Smooth muscle cell (in vitro differentiated cells): ENCODE measurements at regions not wholly inside any gene's neighbourhood (a gene's known extent, or its start where the extent isn't known, plus 50 kb on each side); places are given as distances from the start of the nearest gene placed in this dataset.

Source experiments
- DNase-seq: peaks from one replicate; lab custom pipeline; 2025; ENCODE audit not compliant: unreplicated experiment; lab: John Stamatoyannopoulos, UW
- H2AFZ ChIP-seq: fragments of 200-600 bp; sonication (generic); 2 replicates; pipeline ENCODE4 v1.6.0; 2016; ENCODE audit warnings: antibody characterized with exemption, low read depth, mild to moderate bottlenecking
- H3F3A ChIP-seq: fragments of 200-600 bp; sonication (generic); 2 replicates; pipeline ENCODE4 v1.6.0; 2017; ENCODE audit warnings: antibody characterized with exemption, low read depth
- H3K27ac ChIP-seq: fragments of 200-600 bp; sonication (generic); 2 replicates; pipeline ENCODE4 v1.5.1; 2016; ENCODE audit warnings: low read depth, mild to moderate bottlenecking
- H3K27me3 ChIP-seq: fragments of 200-600 bp; sonication (generic); 2 replicates; pipeline ENCODE4 v1.6.1; 2016; ENCODE audit warnings: low read depth, mild to moderate bottlenecking
- H3K36me3 ChIP-seq: fragments of 200-600 bp; sonication (generic); 2 replicates; pipeline ENCODE4 v1.5.1; 2016; ENCODE audit warnings: low read depth
- H3K4me1 ChIP-seq: fragments of 200-600 bp; sonication (generic); 2 replicates; pipeline ENCODE4 v1.5.1; 2016; ENCODE audit warnings: low read depth
- H3K4me2 ChIP-seq: fragments of 200-600 bp; sonication (generic); 2 replicates; pipeline ENCODE4 v1.6.0; 2016; ENCODE audit warnings: mild to moderate bottlenecking
- H3K4me3 ChIP-seq: fragments of 200-600 bp; sonication (generic); 2 replicates; pipeline ENCODE4 v1.5.1; 2016; ENCODE audit warnings: mild to moderate bottlenecking
- H3K79me2 ChIP-seq: fragments of 200-600 bp; sonication (generic); 2 replicates; pipeline ENCODE4 v1.6.0; 2016; ENCODE audit warnings: low read depth, mild to moderate bottlenecking
- H3K9ac ChIP-seq: fragments of 200-600 bp; sonication (generic); 2 replicates; pipeline ENCODE4 v1.6.0; 2016; ENCODE audit warnings: low read depth
- H3K9me3 ChIP-seq: fragments of 200-600 bp; sonication (generic); replicated peaks from 2 replicates; pipeline ENCODE4 v1.5.1; 2016; ENCODE audit warnings: low read depth
- H4K20me1 ChIP-seq: fragments of 200-600 bp; sonication (generic); 2 replicates; pipeline ENCODE4 v1.6.0; 2016; ENCODE audit warnings: low read depth
- WGBS: methylation state at CpG from one replicate; pipeline ENCODE4 v1.1.7; 2016; ENCODE audit warnings: low lambda C conversion rate; 5-methylcytosine and 5-hydroxymethylcytosine counted together
- TF ChIP-seq, protein P1 (sequence below): fragments of 200-600 bp; sonication (generic); IDR thresholded peaks from 2 replicates; pipeline ENCODE4 v1.5.1; 2017; ENCODE audit warnings: borderline replicate concordance, mild to moderate bottlenecking, antibody characterized with exemption; ENCODE audit not compliant: insufficient read depth, poor library complexity, severe bottlenecking

DNA sequence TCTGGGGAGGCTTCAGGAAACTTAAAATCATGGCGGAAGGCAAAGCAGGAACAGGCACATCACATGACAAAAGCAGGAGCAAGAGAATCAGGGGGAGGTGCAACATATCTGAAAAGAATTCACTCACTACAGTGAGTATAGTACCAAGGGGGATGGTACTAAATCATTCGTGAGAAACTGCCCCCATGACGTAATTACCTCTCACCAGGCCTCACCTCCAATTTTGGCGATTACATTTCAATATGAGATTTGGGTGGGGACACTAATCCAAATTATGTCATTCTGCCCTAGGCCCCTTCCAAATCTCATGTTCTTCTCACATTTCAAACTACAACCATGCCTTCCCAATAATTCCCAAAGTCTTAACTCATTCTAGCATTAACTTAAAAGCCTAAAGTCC lies 740.8 kb upstream of the SOX11 start:
- Histone ChIP-seq H4K20me1 (no peaks in the 10 kb centered on the region), H3K9me3 (no peaks in the 10 kb centered on the region), H3K36me3 (no peaks in the 10 kb centered on the region), H3K27ac (no peak overlapping the region), H2AFZ (no peak overlapping the region), H3K4me3 (no peak overlapping the region), H3K4me2 (no peak overlapping the region), H3K27me3 (no peaks in the 10 kb centered on the region), H3K4me1 (no peaks in the 10 kb centered on the region), H3K9ac (no peak overlapping the region), H3F3A (no peaks in the 10 kb centered on the region), H3K79me2 (no peaks in the 10 kb centered on the region)
- TF ChIP-seq, protein P1, sequence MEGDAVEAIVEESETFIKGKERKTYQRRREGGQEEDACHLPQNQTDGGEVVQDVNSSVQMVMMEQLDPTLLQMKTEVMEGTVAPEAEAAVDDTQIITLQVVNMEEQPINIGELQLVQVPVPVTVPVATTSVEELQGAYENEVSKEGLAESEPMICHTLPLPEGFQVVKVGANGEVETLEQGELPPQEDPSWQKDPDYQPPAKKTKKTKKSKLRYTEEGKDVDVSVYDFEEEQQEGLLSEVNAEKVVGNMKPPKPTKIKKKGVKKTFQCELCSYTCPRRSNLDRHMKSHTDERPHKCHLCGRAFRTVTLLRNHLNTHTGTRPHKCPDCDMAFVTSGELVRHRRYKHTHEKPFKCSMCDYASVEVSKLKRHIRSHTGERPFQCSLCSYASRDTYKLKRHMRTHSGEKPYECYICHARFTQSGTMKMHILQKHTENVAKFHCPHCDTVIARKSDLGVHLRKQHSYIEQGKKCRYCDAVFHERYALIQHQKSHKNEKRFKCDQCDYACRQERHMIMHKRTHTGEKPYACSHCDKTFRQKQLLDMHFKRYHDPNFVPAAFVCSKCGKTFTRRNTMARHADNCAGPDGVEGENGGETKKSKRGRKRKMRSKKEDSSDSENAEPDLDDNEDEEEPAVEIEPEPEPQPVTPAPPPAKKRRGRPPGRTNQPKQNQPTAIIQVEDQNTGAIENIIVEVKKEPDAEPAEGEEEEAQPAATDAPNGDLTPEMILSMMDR: no peak
- 94% methylated on average over 4 of the region's 4 CpGs for WGBS
- no peak for DNase-seq

DNA sequence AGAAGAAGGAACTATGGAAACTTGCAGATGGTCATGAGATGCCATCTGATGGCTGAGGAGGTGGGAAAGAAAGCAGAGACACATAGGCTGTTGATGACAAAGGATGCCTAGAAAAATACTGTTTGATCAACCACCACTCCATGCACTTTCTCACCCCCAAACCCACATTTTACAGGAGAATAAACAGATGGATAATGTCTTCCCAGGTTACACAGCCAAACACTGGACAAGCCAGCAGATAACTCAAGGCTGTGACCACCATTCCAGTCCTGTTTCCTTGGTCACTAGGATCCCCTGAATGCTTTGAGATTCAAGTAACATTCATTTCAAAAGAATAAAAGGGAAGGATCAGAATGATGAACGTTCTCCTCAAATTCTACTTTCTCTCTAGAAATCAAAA lies 733.0 kb upstream of the SOX11 start:
- Histone ChIP-seq H3K27me3 (no peaks in the 10 kb centered on the region), H4K20me1 (no peaks in the 10 kb centered on the region), H3K4me3 (no peak overlapping the region), H3K4me2 (no peak overlapping the region), H3K36me3 (no peaks in the 10 kb centered on the region), H3K4me1 (no peaks in the 10 kb centered on the region), H3K79me2 (no peaks in the 10 kb centered on the region), H3K27ac (no peak overlapping the region), H2AFZ (no peak overlapping the region), H3F3A (no peaks in the 10 kb centered on the region), H3K9ac (no peak overlapping the region), H3K9me3 (no peaks in the 10 kb centered on the region)
- DNase-seq: no peak
- TF ChIP-seq, protein P1: no peak
- WGBS: 84% methylated on average over 1 of the region's 1 CpG

DNA sequence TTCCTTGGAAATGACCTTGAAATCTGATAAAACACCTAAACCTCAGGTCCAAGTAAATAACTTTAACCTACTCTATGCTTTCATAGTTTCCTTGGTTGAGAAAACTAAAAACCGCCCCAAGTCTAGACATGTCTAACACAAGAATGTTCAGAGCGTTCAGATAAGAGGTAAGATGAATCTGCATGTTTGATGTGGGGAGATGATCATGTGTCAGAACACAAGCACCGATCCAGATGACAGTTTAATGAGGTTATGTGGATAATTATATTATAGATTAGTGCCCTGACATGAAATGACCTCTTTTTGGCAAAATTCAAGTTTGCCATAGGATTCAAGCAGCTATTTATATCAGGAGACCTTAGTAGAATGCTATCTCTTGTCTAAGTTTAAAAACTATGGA lies 729.8 kb upstream of the SOX11 start:
- TF ChIP-seq, protein P1: no peak
- no peak for DNase-seq
- no peaks in the 10 kb centered on the region for H3K79me2 ChIP-seq
- no peaks in the 10 kb centered on the region for H3K36me3 ChIP-seq
- H3K9me3 ChIP-seq: no peaks in the 10 kb centered on the region
- no peaks in the 10 kb centered on the region for H3F3A ChIP-seq
- H4K20me1 ChIP-seq: no peaks in the 10 kb centered on the region
- H3K4me2 ChIP-seq: peak overlapping the region; percentile 36
- no peak overlapping the region for H2AFZ ChIP-seq
- H3K4me3 ChIP-seq: no peak overlapping the region
- H3K9ac ChIP-seq: no peak overlapping the region
- H3K4me1 ChIP-seq: no peaks in the 10 kb centered on the region
- H3K27ac ChIP-seq: peak overlapping the region; percentile 63
- WGBS: 65% methylated on average over 3 of the region's 3 CpGs
- no peaks in the 10 kb centered on the region for H3K27me3 ChIP-seq

DNA sequence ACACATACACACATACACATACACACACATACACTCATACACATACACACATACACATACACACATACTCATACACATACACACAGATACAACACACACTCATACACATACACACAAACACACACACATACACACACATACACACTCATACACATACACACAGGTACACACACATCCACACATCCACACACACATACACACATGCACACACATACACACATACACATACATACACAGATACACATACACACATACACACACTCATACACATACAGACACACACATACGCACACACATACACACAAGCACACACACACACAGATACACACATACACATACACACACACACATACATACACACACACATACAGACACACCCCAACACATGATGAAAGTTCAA lies 729.1 kb upstream of the SOX11 start:
- Histone ChIP-seq H3K36me3 (no peaks in the 10 kb centered on the region), H3K4me3 (no peak overlapping the region), H3K4me2 (no peak overlapping the region), H3K27me3 (no peaks in the 10 kb centered on the region), H3K27ac (no peak overlapping the region), H3K9ac (no peak overlapping the region), H3K79me2 (no peaks in the 10 kb centered on the region), H3F3A (no peaks in the 10 kb centered on the region), H3K4me1 (no peaks in the 10 kb centered on the region), H2AFZ (no peak overlapping the region), H3K9me3 (no peaks in the 10 kb centered on the region), H4K20me1 (no peaks in the 10 kb centered on the region)
- 92% methylated on average over 1 of the region's 1 CpG for WGBS
- no peak for DNase-seq
- TF ChIP-seq, protein P1: no peak
